Peyer's patch (tissue), 4 donors: ENCODE measurements at regions not wholly inside any gene's neighbourhood (a gene's known extent, or its start where the extent isn't known, plus 50 kb on each side); places are given as distances from the start of the nearest gene placed in this dataset.

Source experiments
- DNase-seq, 3 donors: peaks; one replicate each; pipeline ENCODE4 v3.0.0-alpha.2; 2017 to 2019
- H3K27ac ChIP-seq, 4 donors: fragments of 200-600 bp; sonication (generic); one replicate each; pipeline ENCODE4 v1.5.1; 2016 to 2019
- H3K27me3 ChIP-seq, 2 donors: fragments of 200-600 bp; sonication (generic); one replicate each; pipeline ENCODE4 v1.5.1; 2019
- H3K36me3 ChIP-seq, 3 donors: fragments of 200-600 bp; sonication (generic); one replicate each; pipeline ENCODE4 v1.5.1; 2016 to 2019
- H3K4me1 ChIP-seq, 4 donors: fragments of 200-600 bp; sonication (generic); one replicate each; pipeline ENCODE4 v1.5.1; 2016 to 2019
- H3K4me3 ChIP-seq, 4 donors: fragments of 200-600 bp; sonication (generic); 1 replicate in 3 of 4; 2 replicates in 1 of 4; pipeline ENCODE4 v1.5.1; 2016 to 2019; ENCODE audit warnings: mild to moderate bottlenecking in 1 of 4
- H3K9me3 ChIP-seq, 4 donors: fragments of 200-600 bp; sonication (generic); one replicate each; pipeline ENCODE4 v1.5.1; 2016 to 2019; ENCODE audit warnings: mild to moderate bottlenecking in 1 of 4
- CTCF ChIP-seq, 6 experiments: fragments of 450-650 bp in 4 of 6; fragments of 200-600 bp in 2 of 6; sonication (generic) in 1 of 6; IDR thresholded peaks; one replicate each; pipeline ENCODE4 v1.5.1; 2017 to 2019; ENCODE audit warnings: antibody characterized with exemption in 6 of 6, mild to moderate bottlenecking in 3 of 6, moderate library complexity in 1 of 6
- POLR2A ChIP-seq, 2 donors: fragments of 450-650 bp; IDR thresholded peaks; one replicate each; pipeline ENCODE4 v1.5.1; 2017; ENCODE audit warnings: antibody characterized with exemption in 2 of 2, mild to moderate bottlenecking in 2 of 2, moderate library complexity in 2 of 2

- Histone ChIP-seq H3K27ac (no peak overlapping the region), H3K9me3 (peaks cover 0 to 3% (median 0%) of the 10 kb centered on the region in 4 donors), H3K36me3 (no peaks in the 10 kb centered on the region), H3K4me3 (no peak overlapping the region), H3K27me3 (no peaks in the 10 kb centered on the region), H3K4me1 (peaks cover 0 to 10% (median 0%) of the 10 kb centered on the region in 4 donors)
- TF ChIP-seq POLR2A (IDR thresholded peaks at IDR 0.05) = no peak
- TF ChIP-seq CTCF (IDR thresholded peaks at IDR 0.05) = no peak
- DNase-seq = no peak
Measured at GRCh38 chr2:16117791-16118610, 177.7 kb downstream of the MYCN start.

GRCh38 chr2:16117021-16117700 is 176.8 kb downstream of the MYCN start:
- Histone ChIP-seq H3K4me3 (no peak overlapping the region), H3K9me3 (peaks cover 0 to 3% (median 0%) of the 10 kb centered on the region in 4 donors), H3K27me3 (no peaks in the 10 kb centered on the region), H3K27ac (no peak overlapping the region), H3K36me3 (no peaks in the 10 kb centered on the region), H3K4me1 (peaks cover 0 to 10% (median 0%) of the 10 kb centered on the region in 4 donors)
- TF ChIP-seq CTCF (IDR thresholded peaks at IDR 0.05) (no peak), POLR2A (IDR thresholded peaks at IDR 0.05) (no peak)
- no peak for DNase-seq

DNA sequence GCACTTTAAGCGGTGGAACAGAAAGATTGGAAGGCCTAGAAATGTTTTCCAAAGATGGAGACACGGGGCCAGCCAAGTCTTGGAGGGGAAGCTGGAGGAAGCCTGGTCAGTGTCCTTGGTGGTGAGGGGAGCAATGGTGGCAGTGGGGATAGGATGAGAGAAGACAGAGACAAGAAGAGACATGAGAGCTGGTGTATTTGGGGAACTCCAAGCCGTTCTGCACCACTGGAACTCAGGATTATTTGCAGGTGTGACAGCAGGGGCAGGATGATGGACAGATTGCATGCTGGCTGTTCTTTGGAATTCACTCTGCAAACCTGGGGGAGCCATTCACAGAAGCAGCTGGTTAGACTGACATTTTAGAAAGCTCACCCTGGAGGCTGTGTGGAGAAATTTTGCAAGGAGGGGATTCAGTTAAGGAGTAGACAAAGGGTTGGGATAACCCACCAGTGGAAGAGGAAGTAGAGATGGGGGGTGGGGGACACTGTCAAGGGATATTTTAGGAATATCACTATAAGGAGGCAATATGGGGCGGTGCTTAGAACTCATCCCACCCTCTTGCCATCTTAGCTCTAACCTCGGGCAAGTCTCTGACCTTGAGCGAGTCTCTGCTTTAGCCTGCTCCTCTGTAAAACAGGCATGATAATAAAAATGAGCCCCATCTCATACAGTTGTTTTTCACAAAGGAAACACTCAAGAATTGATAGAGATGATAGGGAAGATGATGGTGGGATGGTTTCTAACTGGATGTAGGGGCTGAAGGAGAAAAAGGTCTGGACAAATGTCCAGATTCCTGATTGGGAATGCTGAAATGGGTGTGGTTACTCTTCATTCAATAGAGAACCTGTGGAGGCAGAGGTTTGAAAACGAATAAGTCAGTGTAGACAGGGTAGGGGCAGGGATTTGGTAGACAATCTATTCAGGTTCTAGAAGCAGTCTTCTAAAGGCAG is 175.8 kb downstream of the MYCN start:
- TF ChIP-seq CTCF (IDR thresholded peaks at IDR 0.05) = no peak
- TF ChIP-seq POLR2A (IDR thresholded peaks at IDR 0.05) = no peak
- Histone ChIP-seq H3K4me3 (no peak overlapping the region), H3K27me3 (no peaks in the 10 kb centered on the region), H3K36me3 (no peaks in the 10 kb centered on the region), H3K9me3 (peaks cover 0 to under 1% (median 0%) of the 10 kb centered on the region in 4 donors), H3K27ac (peak overlapping the region in 2 of 4 donors; percentile 57 to 82), H3K4me1 (peaks cover 0 to 10% (median 0%) of the 10 kb centered on the region in 4 donors)
- no peak for DNase-seq

GRCh38 chr2:16115291-16115690 is 174.9 kb downstream of the MYCN start:
- TF ChIP-seq POLR2A (IDR thresholded peaks at IDR 0.05) = no peak
- no peak for TF ChIP-seq CTCF (IDR thresholded peaks at IDR 0.05)
- peaks cover 0 to 10% (median 0%) of the 10 kb centered on the region in 4 donors for H3K4me1 ChIP-seq
- no peaks in the 10 kb centered on the region for H3K9me3 ChIP-seq
- no peak overlapping the region for H3K4me3 ChIP-seq
- H3K36me3 ChIP-seq = no peaks in the 10 kb centered on the region
- H3K27ac ChIP-seq = peak overlapping the region in 3 of 4 donors; percentile 23 to 82 (median 57)
- no peaks in the 10 kb centered on the region for H3K27me3 ChIP-seq
- DNase-seq = no peak

- Histone ChIP-seq H3K27ac (peak overlapping the region in 3 of 4 donors; percentile 11 to 82 (median 57)), H3K4me3 (no peak overlapping the region), H3K27me3 (no peaks in the 10 kb centered on the region), H3K4me1 (peaks cover 0 to 10% (median 0%) of the 10 kb centered on the region in 4 donors), H3K36me3 (no peaks in the 10 kb centered on the region), H3K9me3 (no peaks in the 10 kb centered on the region)
- DNase-seq = peak in 2 of 3 donors; percentile 81 to 82
- TF ChIP-seq POLR2A (IDR thresholded peaks at IDR 0.05) (no peak), CTCF (IDR thresholded peaks at IDR 0.05) (no peak)
Measured at GRCh38 chr2:16114836-16115235, 174.5 kb downstream of the MYCN start.
